ENCODE measurements at regions not wholly inside any gene's neighbourhood (a gene's known extent, or its start where the extent isn't known, plus 50 kb on each side); places are given as distances from the start of the nearest gene placed in this dataset.

DNA sequence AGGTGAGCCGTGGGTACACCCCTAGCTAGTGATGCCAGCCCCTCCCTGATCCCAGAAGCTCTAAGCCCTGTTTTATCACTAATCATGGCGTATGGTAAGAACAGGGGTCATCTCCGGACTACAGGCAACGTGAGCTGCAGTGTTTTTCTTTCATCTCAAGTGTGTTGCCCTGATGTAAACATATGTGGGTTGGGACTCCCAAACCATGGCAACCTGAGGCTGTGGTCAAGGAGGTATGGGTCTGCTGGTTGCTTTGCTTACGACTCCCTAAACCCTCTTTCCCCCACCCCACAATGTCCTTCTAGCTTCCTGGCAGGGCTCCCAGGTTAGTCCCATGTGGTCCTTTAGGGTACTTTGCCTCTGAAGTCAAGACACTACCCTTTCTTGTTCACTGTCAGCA lies 53.6 kb upstream of the AFF3 start:
- Histone ChIP-seq H3K27ac (replicated peaks in 1 of 4) (peak overlapping the region; percentile 85 to 90 (median 89)), H3K36me3 (no peaks in the 10 kb centered on the region)
- 79% methylated on average over 5 of the region's 5 CpGs for WGBS

DNA sequence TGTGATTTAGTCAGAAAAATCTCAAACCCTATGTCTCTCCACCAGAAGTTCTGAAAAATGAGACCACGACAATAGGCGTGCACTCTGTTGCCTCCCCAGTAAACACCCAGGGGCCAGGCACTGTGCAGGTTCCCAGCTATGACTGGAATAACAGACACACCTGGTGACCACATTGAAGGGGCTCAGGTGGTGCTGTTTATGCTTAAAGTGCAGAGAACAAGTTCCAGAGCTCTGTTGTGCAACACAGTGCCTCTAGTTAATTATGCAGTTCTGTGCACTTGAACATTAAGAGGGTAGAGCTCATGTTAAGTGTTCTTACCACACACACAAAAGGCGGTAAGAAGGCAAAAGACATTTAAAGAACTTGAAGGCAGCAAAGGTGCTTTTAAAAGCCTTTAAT lies 52.6 kb upstream of the AFF3 start:
- TF ChIP-seq POLR2AphosphoS5 (IDR thresholded peaks at IDR 0.05) (peak in 1 of 2 donors; percentile 18), EP300 (IDR thresholded peaks at IDR 0.05) (no peak)
- no peak for DNase-seq (ENCODE audit: extremely low spot score)
- Histone ChIP-seq H3K27ac (replicated peaks in 1 of 4) (no peak overlapping the region), H3K4me3 (no peak overlapping the region), H3K36me3 (no peaks in the 10 kb centered on the region), H3K27me3 (no peaks in the 10 kb centered on the region), H3K9me3 (no peaks in the 10 kb centered on the region), H3K4me1 (peaks cover 38 to 75% (median 52%) of the 10 kb centered on the region in 4 donors)
- WGBS, result 77% methylated on average over 1 of the region's 3 CpGs
- intact Hi-C loops (cut with DNase I), result no loop called here

More for the DNA sequence above, 53.6 kb upstream of the AFF3 start:
- no peak for TF ChIP-seq POLR2A (IDR thresholded peaks at IDR 0.05; ENCODE audit: low read depth)
- TF ChIP-seq POLR2AphosphoS5 (IDR thresholded peaks at IDR 0.05), result no peak
- no peak for TF ChIP-seq EP300 (IDR thresholded peaks at IDR 0.05)
- TF ChIP-seq, protein P1, sequence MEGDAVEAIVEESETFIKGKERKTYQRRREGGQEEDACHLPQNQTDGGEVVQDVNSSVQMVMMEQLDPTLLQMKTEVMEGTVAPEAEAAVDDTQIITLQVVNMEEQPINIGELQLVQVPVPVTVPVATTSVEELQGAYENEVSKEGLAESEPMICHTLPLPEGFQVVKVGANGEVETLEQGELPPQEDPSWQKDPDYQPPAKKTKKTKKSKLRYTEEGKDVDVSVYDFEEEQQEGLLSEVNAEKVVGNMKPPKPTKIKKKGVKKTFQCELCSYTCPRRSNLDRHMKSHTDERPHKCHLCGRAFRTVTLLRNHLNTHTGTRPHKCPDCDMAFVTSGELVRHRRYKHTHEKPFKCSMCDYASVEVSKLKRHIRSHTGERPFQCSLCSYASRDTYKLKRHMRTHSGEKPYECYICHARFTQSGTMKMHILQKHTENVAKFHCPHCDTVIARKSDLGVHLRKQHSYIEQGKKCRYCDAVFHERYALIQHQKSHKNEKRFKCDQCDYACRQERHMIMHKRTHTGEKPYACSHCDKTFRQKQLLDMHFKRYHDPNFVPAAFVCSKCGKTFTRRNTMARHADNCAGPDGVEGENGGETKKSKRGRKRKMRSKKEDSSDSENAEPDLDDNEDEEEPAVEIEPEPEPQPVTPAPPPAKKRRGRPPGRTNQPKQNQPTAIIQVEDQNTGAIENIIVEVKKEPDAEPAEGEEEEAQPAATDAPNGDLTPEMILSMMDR (IDR thresholded peaks at IDR 0.05), result no peak
- no peak overlapping the region for H3K4me3 ChIP-seq
- no peaks in the 10 kb centered on the region for H3K9me3 ChIP-seq
- intact Hi-C loops (cut with DNase I), result no loop called here
- H3K27me3 ChIP-seq, result no peaks in the 10 kb centered on the region
- no peak for DNase-seq (ENCODE audit: extremely low spot score)
- H3K4me1 ChIP-seq, result peaks cover 38 to 75% (median 52%) of the 10 kb centered on the region in 4 donors

DNA sequence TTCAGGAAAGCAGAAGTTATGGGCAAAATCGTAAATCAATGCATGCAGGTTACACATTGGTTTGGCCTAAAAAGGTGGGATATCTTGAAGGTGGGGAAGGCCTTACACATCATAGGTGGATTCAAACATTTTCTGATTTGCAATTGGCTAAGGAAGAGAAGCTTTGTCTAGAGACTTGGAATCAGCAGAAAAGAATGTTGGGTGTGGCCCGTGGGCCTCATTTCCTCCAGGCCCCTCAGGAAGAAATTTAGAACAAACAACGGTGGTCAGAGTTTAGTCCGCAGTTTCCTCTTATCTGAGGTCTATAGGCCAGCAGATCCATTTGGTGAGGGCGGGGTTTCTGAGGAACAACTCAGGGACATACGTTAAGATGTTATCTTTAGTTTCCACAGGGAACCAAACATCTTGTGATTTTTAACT lies 50.9 kb upstream of the AFF3 start:
- TF ChIP-seq POLR2AphosphoS5 (IDR thresholded peaks at IDR 0.05) (no peak), EP300 (IDR thresholded peaks at IDR 0.05) (no peak), POLR2A (IDR thresholded peaks at IDR 0.05; ENCODE audit: low read depth) (no peak)
- TF ChIP-seq, protein P1 (IDR thresholded peaks at IDR 0.05), result no peak

DNA sequence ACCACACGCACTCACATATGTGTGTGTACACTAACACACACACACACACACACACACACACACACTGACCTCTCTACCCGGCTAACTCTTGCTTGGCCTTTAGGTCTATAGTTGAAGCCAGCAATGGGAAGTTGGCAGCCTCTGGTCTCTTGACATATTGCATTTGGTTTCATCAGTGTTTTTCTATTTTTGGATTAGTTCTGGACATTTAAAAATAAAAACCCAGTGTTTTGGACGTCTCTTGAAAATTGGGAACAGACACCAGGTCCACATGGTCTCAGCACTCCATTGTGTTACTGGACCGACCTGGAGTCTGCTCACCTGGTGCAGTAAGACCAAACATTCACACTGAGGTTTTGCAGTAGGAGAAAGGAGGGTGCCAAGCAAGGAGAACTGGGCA lies 50.4 kb upstream of the AFF3 start:
- intact Hi-C loops (cut with DNase I), result no loop called here
- 57% methylated on average over 4 of the region's 4 CpGs for WGBS

More for the DNA sequence above, 50.9 kb upstream of the AFF3 start:
- no peaks in the 10 kb centered on the region for H3K36me3 ChIP-seq
- intact Hi-C loops (cut with DNase I), result no loop called here
- 72% methylated on average over 6 of the region's 6 CpGs for WGBS
- peaks cover 25 to 61% (median 42%) of the 10 kb centered on the region in 4 donors for H3K4me1 ChIP-seq
- no peak for DNase-seq (ENCODE audit: extremely low spot score)
- H3K4me3 ChIP-seq, result no peak overlapping the region
- H3K27ac ChIP-seq (replicated peaks in 1 of 4), result peak overlapping the region in 2 of 4 donors; percentile 30 to 46
- no peaks in the 10 kb centered on the region for H3K27me3 ChIP-seq
- H3K9me3 ChIP-seq, result no peaks in the 10 kb centered on the region

DNA sequence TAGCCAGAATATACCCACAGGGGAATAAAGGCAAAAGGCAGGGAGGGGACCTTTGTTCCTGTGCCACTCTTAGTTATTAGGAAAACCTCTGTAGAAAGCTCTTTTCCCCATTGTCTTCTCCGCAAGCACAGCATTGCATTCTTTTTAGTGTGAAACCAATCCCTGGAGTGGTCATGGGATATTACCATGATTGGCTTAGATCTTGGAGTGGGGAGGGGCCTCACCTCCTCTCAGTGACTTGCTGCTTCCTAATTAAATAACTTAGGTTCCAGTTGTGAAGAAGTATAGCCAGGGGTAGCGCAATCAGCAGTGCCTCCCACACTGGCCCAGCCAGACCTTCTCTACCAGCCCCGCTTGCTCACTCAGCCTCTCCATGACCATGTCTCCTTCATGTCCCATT lies 49.9 kb upstream of the AFF3 start:
- Histone ChIP-seq H3K9me3 (no peaks in the 10 kb centered on the region), H3K4me1 (peaks cover 15 to 51% (median 32%) of the 10 kb centered on the region in 4 donors), H3K27ac (replicated peaks in 1 of 4) (no peak overlapping the region), H3K4me3 (no peak overlapping the region), H3K36me3 (no peaks in the 10 kb centered on the region), H3K27me3 (no peaks in the 10 kb centered on the region)
- TF ChIP-seq EP300 (IDR thresholded peaks at IDR 0.05) (no peak), POLR2A (IDR thresholded peaks at IDR 0.05; ENCODE audit: low read depth) (no peak), POLR2AphosphoS5 (IDR thresholded peaks at IDR 0.05) (no peak)
- TF ChIP-seq, protein P1 (IDR thresholded peaks at IDR 0.05), result no peak
- 100% methylated on average over 3 of the region's 3 CpGs for WGBS
- intact Hi-C loops (cut with DNase I), result no loop called here
- no peak for DNase-seq (ENCODE audit: extremely low spot score)

More for the DNA sequence above, 50.4 kb upstream of the AFF3 start:
- no peak for DNase-seq (ENCODE audit: extremely low spot score)
- no peaks in the 10 kb centered on the region for H3K36me3 ChIP-seq
- no peaks in the 10 kb centered on the region for H3K27me3 ChIP-seq
- H3K27ac ChIP-seq (replicated peaks in 1 of 4), result peak overlapping the region in 2 of 4 donors; percentile 30 to 46
- no peaks in the 10 kb centered on the region for H3K9me3 ChIP-seq
- TF ChIP-seq, protein P1 (IDR thresholded peaks at IDR 0.05), result no peak
- no peak for TF ChIP-seq POLR2AphosphoS5 (IDR thresholded peaks at IDR 0.05)
- no peak for TF ChIP-seq POLR2A (IDR thresholded peaks at IDR 0.05; ENCODE audit: low read depth)
- H3K4me3 ChIP-seq, result no peak overlapping the region
- H3K4me1 ChIP-seq, result peaks cover 20 to 56% (median 38%) of the 10 kb centered on the region in 4 donors

Data from esophagus muscularis mucosa (tissue), 4 donors.